Astrocyte of the hippocampus (primary cell): ENCODE measurements at regions not wholly inside any gene's neighbourhood (a gene's known extent, or its start where the extent isn't known, plus 50 kb on each side); places are given as distances from the start of the nearest gene placed in this dataset.
"Not testable (repeated sequence)": the region's sequence is repeated elsewhere in the genome, so short reads cannot be mapped to it uniquely, and the experiment has no call there.

ENCODE experiments used
- DNase-seq: peaks from one replicate; pipeline ENCODE4 v3.0.0; 2011; ENCODE audit warnings: low read depth, low spot score

- no peak for DNase-seq
These were observed 2676.6 kb downstream of the PCDH9 start for GRCh38 chr13:64553411-64554129.

GRCh38 chr13:64551755-64552154 is 2678.4 kb downstream of the PCDH9 start:
- peak; percentile 6 for DNase-seq

GRCh38 chr13:64546371-64546770 is 2683.8 kb downstream of the PCDH9 start:
- no peak for DNase-seq

- no peak for DNase-seq
These were observed 2689.2 kb downstream of the PCDH9 start for GRCh38 chr13:64540976-64541375.

- DNase-seq = no peak
These were observed 2689.7 kb downstream of the PCDH9 start for GRCh38 chr13:64540468-64540867.

- DNase-seq = no peak
These were observed 2691.4 kb downstream of the PCDH9 start for GRCh38 chr13:64538711-64539110.

GRCh38 chr13:64534302-64534701 is 2695.8 kb downstream of the PCDH9 start:
- no peak for DNase-seq

GRCh38 chr13:64531400-64531799 is 2698.7 kb downstream of the PCDH9 start:
- DNase-seq = no peak

- DNase-seq = peak; percentile 17
These were observed 2700.2 kb downstream of the PCDH9 start for GRCh38 chr13:64529874-64530485.

- no peak for DNase-seq
These were observed 2701.3 kb downstream of the PCDH9 start for GRCh38 chr13:64528838-64529237.

GRCh38 chr13:64527561-64527960 is 2702.6 kb downstream of the PCDH9 start:
- no peak for DNase-seq

GRCh38 chr13:64525687-64526086 is 2704.4 kb downstream of the PCDH9 start:
- no peak for DNase-seq

GRCh38 chr13:64510747-64511146 is 2719.4 kb downstream of the PCDH9 start:
- no peak for DNase-seq

- no peak for DNase-seq
These were observed 2723.9 kb downstream of the PCDH9 start for GRCh38 chr13:64506246-64506645.

- no peak for DNase-seq
These were observed 2724.7 kb downstream of the PCDH9 start for GRCh38 chr13:64505336-64505910.

- peak; percentile 9 for DNase-seq
These were observed 2741.4 kb downstream of the PCDH9 start for GRCh38 chr13:64488731-64489130.

GRCh38 chr13:64482373-64482772 is 2747.8 kb downstream of the PCDH9 start:
- no peak for DNase-seq

GRCh38 chr13:64480672-64481071 is 2749.5 kb downstream of the PCDH9 start:
- no peak for DNase-seq

- no peak for DNase-seq
These were observed 2749.9 kb downstream of the PCDH9 start for GRCh38 chr13:64480211-64480610.

- DNase-seq = no peak
These were observed 2753.0 kb downstream of the PCDH9 start for GRCh38 chr13:64477146-64477545.

GRCh38 chr13:64476041-64476568 is 2754.0 kb downstream of the PCDH9 start:
- DNase-seq = not testable (repeated sequence)

GRCh38 chr13:64471916-64472315 is 2758.2 kb downstream of the PCDH9 start:
- peak; percentile 43 for DNase-seq

GRCh38 chr13:64470751-64471150 is 2759.4 kb downstream of the PCDH9 start:
- DNase-seq = no peak
